Loucy (cell line): ENCODE measurements at regions not wholly inside any gene's neighbourhood (a gene's known extent, or its start where the extent isn't known, plus 50 kb on each side); places are given as distances from the start of the nearest gene placed in this dataset.
A peak's percentile ranks its signal among the peaks of the same experiment; 100 is the strongest.

ENCODE experiments used
- H2AFZ ChIP-seq: fragments of 200-600 bp; sonication (generic); 2 replicates; pipeline ENCODE4 v1.6.0; 2016; ENCODE audit warnings: antibody characterized with exemption, mild to moderate bottlenecking, low read length, moderate library complexity
- H3F3A ChIP-seq: fragments of 200-600 bp; 2 replicates; pipeline ENCODE4 v1.6.0; 2016; ENCODE audit warnings: antibody characterized with exemption, low read depth, mild to moderate bottlenecking
- H3K27me3 ChIP-seq: fragments of 200-600 bp; sonication (generic); 2 replicates; pipeline ENCODE4 v1.6.1; 2014; ENCODE audit warnings: low read length, mild to moderate bottlenecking; ENCODE audit not compliant: insufficient read depth, poor library complexity, severe bottlenecking
- H3K36me3 ChIP-seq: fragments of 200-600 bp; sonication (generic); 2 replicates; pipeline ENCODE4 v1.6.1; 2016; ENCODE audit warnings: low read length; ENCODE audit not compliant: insufficient read depth
- H3K4me1 ChIP-seq: fragments of 200-600 bp; sonication (generic); 2 replicates; pipeline ENCODE4 v1.5.1; 2014; ENCODE audit warnings: low read length, mild to moderate bottlenecking; ENCODE audit not compliant: insufficient read depth, poor library complexity, severe bottlenecking
- H3K4me2 ChIP-seq: fragments of 200-600 bp; sonication (generic); 2 replicates; pipeline ENCODE4 v1.6.0; 2014; ENCODE audit warnings: antibody characterized with exemption, low read length, low read depth, mild to moderate bottlenecking; ENCODE audit not compliant: poor library complexity, severe bottlenecking
- H3K4me3 ChIP-seq: fragments of 200-600 bp; sonication (generic); 2 replicates; pipeline ENCODE4 v1.5.1; 2014; ENCODE audit warnings: low read length, mild to moderate bottlenecking, mixed read lengths; ENCODE audit not compliant: poor library complexity, severe bottlenecking
- H3K79me2 ChIP-seq: fragments of 200-600 bp; sonication (generic); 2 replicates; pipeline ENCODE4 v1.6.1; 2014; ENCODE audit warnings: low read length; ENCODE audit not compliant: insufficient read depth
- H3K9ac ChIP-seq: fragments of 200-600 bp; sonication (generic); 2 replicates; pipeline ENCODE4 v1.6.0; 2014; ENCODE audit warnings: mild to moderate bottlenecking, low read depth, low read length, moderate library complexity; ENCODE audit not compliant: poor library complexity, severe bottlenecking
- H3K9me2 ChIP-seq: fragments of 200-600 bp; sonication (generic); replicated peaks from 2 replicates; pipeline ENCODE4 v1.6.1; 2016; ENCODE audit warnings: low read depth, low read length, mixed read lengths
- H3K9me3 ChIP-seq: fragments of 200-600 bp; sonication (generic); 2 replicates; pipeline ENCODE4 v1.6.1; 2014; ENCODE audit warnings: mild to moderate bottlenecking, antibody characterized with exemption, low read length, low read depth; ENCODE audit not compliant: insufficient read depth
- H4K20me1 ChIP-seq: fragments of 200-600 bp; sonication (generic); 2 replicates; pipeline ENCODE4 v1.6.0; 2014; ENCODE audit warnings: antibody characterized with exemption, low read length, mild to moderate bottlenecking; ENCODE audit not compliant: insufficient read depth, poor library complexity, severe bottlenecking
- EZH2phosphoT487 ChIP-seq: fragments of 200-600 bp; IDR thresholded peaks from 2 replicates; pipeline ENCODE4 v1.6.1; 2018; ENCODE audit warnings: antibody characterized with exemption, mild to moderate bottlenecking, moderate library complexity, borderline replicate concordance
- TF ChIP-seq, protein P1 (sequence below): fragments of 200-600 bp; sonication (generic); conservative IDR thresholded peaks from 2 replicates; pipeline ENCODE4 v1.5.1; 2014; ENCODE audit warnings: mild to moderate bottlenecking, antibody characterized with exemption, low read length

DNA sequence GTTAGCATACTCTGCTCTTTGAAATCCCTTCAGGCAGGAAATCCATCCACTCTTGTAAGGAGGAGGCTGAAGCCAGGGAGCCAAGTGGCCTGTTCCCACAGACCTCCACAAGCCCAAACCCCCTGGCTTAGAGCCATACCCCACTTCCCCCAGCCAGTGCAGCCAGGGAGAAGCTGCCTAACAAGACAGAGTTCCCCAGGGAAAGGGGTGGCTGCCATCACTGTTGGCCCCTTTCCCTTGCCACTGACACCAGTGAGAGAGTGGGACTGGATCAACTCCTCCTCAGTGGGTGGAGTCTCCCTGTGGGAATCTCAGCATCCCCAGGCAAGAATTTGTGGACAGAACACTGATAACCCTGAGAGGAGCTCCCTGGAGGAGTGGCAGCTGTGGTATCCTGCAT is 389.4 kb downstream of the PABPC4L start:
- no peak overlapping the region for H3K4me2 ChIP-seq
- H3K36me3 ChIP-seq = no peaks in the 10 kb centered on the region
- TF ChIP-seq EZH2phosphoT487 = no peak
- TF ChIP-seq, protein P1, sequence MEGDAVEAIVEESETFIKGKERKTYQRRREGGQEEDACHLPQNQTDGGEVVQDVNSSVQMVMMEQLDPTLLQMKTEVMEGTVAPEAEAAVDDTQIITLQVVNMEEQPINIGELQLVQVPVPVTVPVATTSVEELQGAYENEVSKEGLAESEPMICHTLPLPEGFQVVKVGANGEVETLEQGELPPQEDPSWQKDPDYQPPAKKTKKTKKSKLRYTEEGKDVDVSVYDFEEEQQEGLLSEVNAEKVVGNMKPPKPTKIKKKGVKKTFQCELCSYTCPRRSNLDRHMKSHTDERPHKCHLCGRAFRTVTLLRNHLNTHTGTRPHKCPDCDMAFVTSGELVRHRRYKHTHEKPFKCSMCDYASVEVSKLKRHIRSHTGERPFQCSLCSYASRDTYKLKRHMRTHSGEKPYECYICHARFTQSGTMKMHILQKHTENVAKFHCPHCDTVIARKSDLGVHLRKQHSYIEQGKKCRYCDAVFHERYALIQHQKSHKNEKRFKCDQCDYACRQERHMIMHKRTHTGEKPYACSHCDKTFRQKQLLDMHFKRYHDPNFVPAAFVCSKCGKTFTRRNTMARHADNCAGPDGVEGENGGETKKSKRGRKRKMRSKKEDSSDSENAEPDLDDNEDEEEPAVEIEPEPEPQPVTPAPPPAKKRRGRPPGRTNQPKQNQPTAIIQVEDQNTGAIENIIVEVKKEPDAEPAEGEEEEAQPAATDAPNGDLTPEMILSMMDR = no peak
- H3K9ac ChIP-seq = no peak overlapping the region
- H2AFZ ChIP-seq = no peak overlapping the region
- H3F3A ChIP-seq = peaks cover 3% of the 10 kb centered on the region; the same call in 1 of the 2 replicates
- H3K9me3 ChIP-seq = peaks cover 18% of the 10 kb centered on the region; the same call in 1 of the 2 replicates
- no peaks in the 10 kb centered on the region for H3K27me3 ChIP-seq
- H4K20me1 ChIP-seq = no peaks in the 10 kb centered on the region
- no peak overlapping the region for H3K4me3 ChIP-seq
- H3K4me1 ChIP-seq = peaks cover 26% of the 10 kb centered on the region
- H3K9me2 ChIP-seq = no peaks in the 10 kb centered on the region
- H3K79me2 ChIP-seq = no peaks in the 10 kb centered on the region

DNA sequence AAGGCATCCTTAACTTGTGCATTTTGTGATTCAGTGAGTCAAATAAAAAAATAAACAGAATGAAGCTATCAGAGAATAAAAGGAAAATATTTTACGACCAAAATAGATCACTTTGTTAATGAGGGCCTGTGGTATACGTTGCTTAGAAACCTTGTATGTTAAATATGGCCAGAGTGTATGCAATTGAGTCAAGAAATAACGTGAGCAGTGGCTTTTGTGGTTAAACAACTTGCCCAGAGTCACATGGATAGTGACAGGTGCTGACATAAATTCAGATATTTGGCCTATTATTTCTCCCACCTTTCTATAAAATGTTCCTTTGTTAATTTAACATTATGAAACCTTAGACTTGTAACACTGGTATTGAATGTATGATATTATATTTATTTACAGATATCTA is 393.4 kb downstream of the PABPC4L start:
- H3K79me2 ChIP-seq = no peaks in the 10 kb centered on the region
- no peaks in the 10 kb centered on the region for H3K36me3 ChIP-seq
- peak overlapping the region; percentile 46 for H3K4me3 ChIP-seq
- no peak overlapping the region for H2AFZ ChIP-seq
- no peaks in the 10 kb centered on the region for H3K9me2 ChIP-seq
- peaks cover 3% of the 10 kb centered on the region; the same call in 1 of the 2 replicates for H3F3A ChIP-seq
- H3K9me3 ChIP-seq = no peaks in the 10 kb centered on the region; the same call in 1 of the 2 replicates
- H4K20me1 ChIP-seq = no peaks in the 10 kb centered on the region
- H3K4me1 ChIP-seq = peaks cover 37% of the 10 kb centered on the region
- no peaks in the 10 kb centered on the region for H3K27me3 ChIP-seq
- peak overlapping the region; percentile 68 for H3K4me2 ChIP-seq
- TF ChIP-seq, protein P1 = no peak
- no peak for TF ChIP-seq EZH2phosphoT487
- H3K9ac ChIP-seq = no peak overlapping the region

DNA sequence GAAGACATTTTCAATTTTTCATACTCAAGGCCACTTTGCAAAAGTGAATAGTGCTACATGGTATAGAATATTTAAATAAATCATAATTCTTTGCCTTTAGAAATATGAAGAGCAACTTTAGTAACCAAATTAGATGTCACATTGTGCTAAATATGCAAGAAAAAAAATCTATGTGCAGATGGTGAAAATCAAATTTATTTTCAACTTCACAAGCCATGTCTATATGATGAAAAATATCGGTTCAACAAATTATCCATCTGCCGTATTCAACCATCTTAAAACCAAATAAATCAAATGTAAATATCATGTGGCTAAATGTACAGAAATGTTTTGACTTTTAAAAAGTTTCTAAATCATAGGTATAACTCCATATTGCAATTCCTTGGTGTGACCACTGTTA is 398.2 kb downstream of the PABPC4L start:
- Histone ChIP-seq H3K4me2 (no peak overlapping the region), H3F3A (0 out of 2 replicates have a peak, but pooled peaks cover 2% of the 10 kb centered on the region), H3K27me3 (no peaks in the 10 kb centered on the region), H3K9me2 (no peaks in the 10 kb centered on the region), H2AFZ (no peak overlapping the region), H3K36me3 (no peaks in the 10 kb centered on the region), H3K9ac (no peak overlapping the region), H3K4me1 (peaks cover 21% of the 10 kb centered on the region), H3K9me3 (no peaks in the 10 kb centered on the region), H4K20me1 (no peaks in the 10 kb centered on the region), H3K79me2 (no peaks in the 10 kb centered on the region), H3K4me3 (no peak overlapping the region)
- TF ChIP-seq EZH2phosphoT487 = no peak
- TF ChIP-seq, protein P1 = no peak
